ENCODE measurements at regions not wholly inside any gene's neighbourhood (a gene's known extent, or its start where the extent isn't known, plus 50 kb on each side); places are given as distances from the start of the nearest gene placed in this dataset.

DNA sequence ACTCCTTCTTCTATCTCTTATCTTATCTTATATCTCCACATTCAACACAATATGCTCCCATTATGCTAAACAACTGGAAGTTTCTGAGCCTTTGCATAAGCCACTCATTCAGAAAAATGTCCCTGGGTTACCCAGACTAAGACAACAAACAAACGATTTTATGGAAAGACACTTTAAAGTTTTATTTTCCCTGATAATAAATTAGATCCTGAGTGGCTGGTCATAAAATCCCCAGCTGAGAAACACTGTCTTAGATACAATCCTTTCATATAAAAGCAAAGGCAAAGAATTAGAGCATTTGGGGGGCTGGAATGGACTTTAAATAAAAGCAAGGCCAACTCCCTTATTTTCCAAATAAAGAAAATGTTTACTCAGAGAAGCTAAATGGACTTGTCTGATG is 322.3 kb downstream of the GBE1 start:
- H3K27me3 ChIP-seq, result no peaks in the 10 kb centered on the region
- H3K4me1 ChIP-seq, result no peaks in the 10 kb centered on the region
- no peak overlapping the region for H3K27ac ChIP-seq
- no peaks in the 10 kb centered on the region for H3K9me3 ChIP-seq
- H3K36me3 ChIP-seq (ENCODE audit: low read depth, missing control alignments), result no peaks in the 10 kb centered on the region
- intact Hi-C loops (cut with DNase I; ENCODE audit: low total_unique reads), result no loop called here
- DNase-seq, result no peak
- TF ChIP-seq, protein P1, sequence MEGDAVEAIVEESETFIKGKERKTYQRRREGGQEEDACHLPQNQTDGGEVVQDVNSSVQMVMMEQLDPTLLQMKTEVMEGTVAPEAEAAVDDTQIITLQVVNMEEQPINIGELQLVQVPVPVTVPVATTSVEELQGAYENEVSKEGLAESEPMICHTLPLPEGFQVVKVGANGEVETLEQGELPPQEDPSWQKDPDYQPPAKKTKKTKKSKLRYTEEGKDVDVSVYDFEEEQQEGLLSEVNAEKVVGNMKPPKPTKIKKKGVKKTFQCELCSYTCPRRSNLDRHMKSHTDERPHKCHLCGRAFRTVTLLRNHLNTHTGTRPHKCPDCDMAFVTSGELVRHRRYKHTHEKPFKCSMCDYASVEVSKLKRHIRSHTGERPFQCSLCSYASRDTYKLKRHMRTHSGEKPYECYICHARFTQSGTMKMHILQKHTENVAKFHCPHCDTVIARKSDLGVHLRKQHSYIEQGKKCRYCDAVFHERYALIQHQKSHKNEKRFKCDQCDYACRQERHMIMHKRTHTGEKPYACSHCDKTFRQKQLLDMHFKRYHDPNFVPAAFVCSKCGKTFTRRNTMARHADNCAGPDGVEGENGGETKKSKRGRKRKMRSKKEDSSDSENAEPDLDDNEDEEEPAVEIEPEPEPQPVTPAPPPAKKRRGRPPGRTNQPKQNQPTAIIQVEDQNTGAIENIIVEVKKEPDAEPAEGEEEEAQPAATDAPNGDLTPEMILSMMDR (IDR thresholded peaks at IDR 0.05), result no peak
- TF ChIP-seq POLR2A (IDR thresholded peaks at IDR 0.05), result no peak
- no peak overlapping the region for H3K4me3 ChIP-seq
- WGBS, 2 donors, result 55 to 56% methylated on average over 1 of the region's 1 CpG

DNA sequence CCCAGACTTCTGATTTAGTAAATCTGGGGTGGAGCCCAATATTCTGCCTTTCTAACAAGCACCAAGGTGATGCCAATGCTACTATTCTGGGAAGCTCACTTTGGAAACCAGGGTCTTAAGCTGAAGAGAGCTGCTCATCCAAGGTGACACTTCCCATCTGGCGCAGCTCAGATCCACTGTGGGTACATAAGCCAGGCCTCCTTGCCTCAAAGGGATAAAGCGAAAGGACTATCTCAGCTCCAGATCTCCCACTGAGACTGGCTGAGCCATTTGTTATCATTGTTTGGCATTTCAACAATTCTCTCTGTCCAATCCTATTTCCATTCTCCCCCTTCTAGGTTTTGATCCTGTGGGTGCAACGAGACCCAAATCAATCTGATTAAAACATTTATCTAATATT is 323.8 kb downstream of the GBE1 start:
- H3K4me3 ChIP-seq, result no peak overlapping the region
- WGBS, 2 donors, result 82 to 92% methylated on average over 3 of the region's 3 CpGs
- no peak overlapping the region for H3K27ac ChIP-seq
- no peaks in the 10 kb centered on the region for H3K9me3 ChIP-seq
- no peaks in the 10 kb centered on the region for H3K4me1 ChIP-seq
- DNase-seq, result no peak
- intact Hi-C loops (cut with DNase I; ENCODE audit: low total_unique reads), result no loop called here
- TF ChIP-seq, protein P1 (IDR thresholded peaks at IDR 0.05), result no peak
- no peak for TF ChIP-seq POLR2A (IDR thresholded peaks at IDR 0.05)
- H3K36me3 ChIP-seq (ENCODE audit: low read depth, missing control alignments), result no peaks in the 10 kb centered on the region
- no peaks in the 10 kb centered on the region for H3K27me3 ChIP-seq

DNA sequence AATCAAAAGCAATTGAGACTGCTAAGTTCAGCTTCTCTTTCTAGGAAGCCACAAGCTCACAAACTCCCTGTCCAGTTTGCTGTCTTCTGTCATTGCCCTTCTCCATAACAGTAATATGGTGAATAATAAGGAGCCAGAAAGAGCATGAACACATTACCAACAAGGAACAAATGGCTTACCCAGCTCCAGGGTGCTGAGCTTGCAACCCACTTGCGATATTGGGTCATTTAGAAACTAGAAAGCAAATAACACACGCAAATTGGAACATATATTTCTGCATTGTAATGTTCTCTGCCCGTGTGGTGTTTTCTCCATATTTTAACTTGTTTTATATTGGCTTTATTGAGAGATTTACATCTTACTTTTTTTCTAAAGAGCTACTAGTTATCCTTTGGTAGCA is 325.3 kb downstream of the GBE1 start:
- intact Hi-C loops (cut with DNase I; ENCODE audit: low total_unique reads), result no loop called here
- Histone ChIP-seq H3K27me3 (no peaks in the 10 kb centered on the region), H3K27ac (no peak overlapping the region), H3K4me3 (no peak overlapping the region), H3K9me3 (no peaks in the 10 kb centered on the region), H3K36me3 (ENCODE audit: low read depth, missing control alignments) (no peaks in the 10 kb centered on the region), H3K4me1 (no peaks in the 10 kb centered on the region)
- WGBS, 2 donors, result 84 to 87% methylated on average over 3 of the region's 3 CpGs
- no peak for TF ChIP-seq POLR2A (IDR thresholded peaks at IDR 0.05)
- TF ChIP-seq, protein P1 (IDR thresholded peaks at IDR 0.05), result no peak
- no peak for DNase-seq

DNA sequence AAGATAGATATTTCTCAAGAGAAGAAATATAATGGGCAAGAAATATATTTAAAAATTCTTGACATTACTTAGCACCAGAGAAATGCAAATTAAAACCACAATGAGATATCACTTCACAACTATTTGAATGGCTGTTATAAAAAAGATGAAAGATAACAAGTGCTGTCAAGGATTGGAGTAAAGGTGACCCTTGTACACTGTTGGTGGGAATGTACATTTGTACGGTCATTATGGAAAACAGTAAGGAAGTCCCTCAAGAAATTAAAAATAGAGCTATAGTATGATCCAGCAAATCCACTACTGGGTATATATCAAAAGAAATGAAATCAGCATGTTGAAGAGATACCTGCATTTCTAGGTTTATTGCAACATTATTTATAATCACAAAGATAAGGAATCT is 326.4 kb downstream of the GBE1 start:
- Histone ChIP-seq H3K36me3 (ENCODE audit: low read depth, missing control alignments) (no peaks in the 10 kb centered on the region), H3K4me1 (no peaks in the 10 kb centered on the region), H3K9me3 (no peaks in the 10 kb centered on the region), H3K27me3 (no peaks in the 10 kb centered on the region), H3K4me3 (no peak overlapping the region), H3K27ac (no peak overlapping the region)
- DNase-seq, result no peak
- WGBS, 2 donors, result 92 to 100% methylated on average over 1 of the region's 1 CpG
- TF ChIP-seq, protein P1 (IDR thresholded peaks at IDR 0.05), result no peak
- TF ChIP-seq POLR2A (IDR thresholded peaks at IDR 0.05), result no peak
- intact Hi-C loops (cut with DNase I; ENCODE audit: low total_unique reads), result no loop called here

DNA sequence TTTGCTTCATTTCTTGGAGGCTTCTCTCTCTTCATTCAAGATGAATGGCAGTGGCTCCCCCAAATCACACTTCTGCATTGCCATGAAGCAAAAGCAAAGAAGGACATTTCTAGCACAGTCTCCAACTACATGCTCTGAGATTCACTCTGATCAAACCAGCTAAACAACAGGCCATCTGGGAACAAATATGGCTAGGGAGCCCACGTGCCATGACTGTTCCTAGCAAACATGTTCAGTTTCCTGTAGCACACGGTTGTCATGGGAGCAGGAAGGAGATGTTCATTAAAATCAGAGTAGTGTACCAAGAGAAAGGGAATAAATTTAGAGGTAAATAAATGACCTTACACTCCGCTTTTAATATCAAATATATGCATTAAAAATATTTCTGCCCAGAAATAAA is 327.3 kb downstream of the GBE1 start:
- intact Hi-C loops (cut with DNase I; ENCODE audit: low total_unique reads), result no loop called here
- Histone ChIP-seq H3K9me3 (no peaks in the 10 kb centered on the region), H3K4me3 (no peak overlapping the region), H3K36me3 (ENCODE audit: low read depth, missing control alignments) (no peaks in the 10 kb centered on the region), H3K27me3 (no peaks in the 10 kb centered on the region), H3K4me1 (no peaks in the 10 kb centered on the region), H3K27ac (no peak overlapping the region)
- no peak for DNase-seq
- 78 to 91% methylated on average over 3 of the region's 3 CpGs for WGBS, 2 donors
- TF ChIP-seq POLR2A (IDR thresholded peaks at IDR 0.05), result no peak
- TF ChIP-seq, protein P1 (IDR thresholded peaks at IDR 0.05), result no peak

Measured in testis (tissue), 2 donors.